HL-60/S4 (cell line): ENCODE measurements at regions not wholly inside any gene's neighbourhood (a gene's known extent, or its start where the extent isn't known, plus 50 kb on each side); places are given as distances from the start of the nearest gene placed in this dataset.

ENCODE experiments used
- in situ Hi-C: fragments of 300-500 bp; cut with MboI; formaldehyde crosslinking; loops from 2 replicates; pipeline ENCODE4 v1.14.3; 2022; ENCODE audit warnings: low sequenced_read_pairs

GRCh38 chr18:41155910-41156851 is 798.9 kb upstream of the PIK3C3 start:
- in situ Hi-C loops, result no loop called here

GRCh38 chr18:41155025-41155424 is 800.0 kb upstream of the PIK3C3 start:
- in situ Hi-C loops, result no loop called here

GRCh38 chr18:41153871-41154270 is 801.2 kb upstream of the PIK3C3 start:
- in situ Hi-C loops, result no loop called here

GRCh38 chr18:41150316-41150715 is 804.7 kb upstream of the PIK3C3 start:
- in situ Hi-C loops, result no loop called here

GRCh38 chr18:41146301-41146700 is 808.7 kb upstream of the PIK3C3 start:
- in situ Hi-C loops, result no loop called here

- in situ Hi-C loops, result no loop called here
These were observed 809.5 kb upstream of the PIK3C3 start for GRCh38 chr18:41145516-41145915.

- in situ Hi-C loops, result no loop called here
These were observed 810.6 kb upstream of the PIK3C3 start for GRCh38 chr18:41144441-41144840.

- in situ Hi-C loops, result no loop called here
These were observed 814.5 kb upstream of the PIK3C3 start for GRCh38 chr18:41140506-41140905.

GRCh38 chr18:41135146-41135545 is 819.9 kb upstream of the PIK3C3 start:
- in situ Hi-C loops, result no loop called here

GRCh38 chr18:41134426-41134825 is 820.6 kb upstream of the PIK3C3 start:
- in situ Hi-C loops, result no loop called here

- in situ Hi-C loops, result no loop called here
These were observed 824.0 kb upstream of the PIK3C3 start for GRCh38 chr18:41131050-41131449.

- in situ Hi-C loops, result no loop called here
These were observed 826.5 kb upstream of the PIK3C3 start for GRCh38 chr18:41128545-41128944.

- in situ Hi-C loops, result no loop called here
These were observed 826.9 kb upstream of the PIK3C3 start for GRCh38 chr18:41128126-41128525.

- in situ Hi-C loops, result no loop called here
These were observed 828.3 kb upstream of the PIK3C3 start for GRCh38 chr18:41126541-41127235.

GRCh38 chr18:41121116-41121826 is 833.8 kb upstream of the PIK3C3 start:
- in situ Hi-C loops, result no loop called here

GRCh38 chr18:41119031-41119430 is 836.0 kb upstream of the PIK3C3 start:
- in situ Hi-C loops, result no loop called here

GRCh38 chr18:41113885-41114482 is 841.0 kb upstream of the PIK3C3 start:
- in situ Hi-C loops, result no loop called here

- in situ Hi-C loops, result no loop called here
These were observed 855.6 kb upstream of the PIK3C3 start for GRCh38 chr18:41099451-41099850.

GRCh38 chr18:41096504-41096903 is 858.5 kb upstream of the PIK3C3 start:
- in situ Hi-C loops, result no loop called here

- in situ Hi-C loops, result no loop called here
These were observed 878.0 kb upstream of the PIK3C3 start for GRCh38 chr18:41077076-41077475.

- in situ Hi-C loops, result no loop called here
These were observed 879.8 kb upstream of the PIK3C3 start for GRCh38 chr18:41075212-41075611.
